ENCODE measurements at regions not wholly inside any gene's neighbourhood (a gene's known extent, or its start where the extent isn't known, plus 50 kb on each side); places are given as distances from the start of the nearest gene placed in this dataset.
"Not testable (repeated sequence)": the region's sequence is repeated elsewhere in the genome, so short reads cannot be mapped to it uniquely, and the experiment has no call there.

DNA sequence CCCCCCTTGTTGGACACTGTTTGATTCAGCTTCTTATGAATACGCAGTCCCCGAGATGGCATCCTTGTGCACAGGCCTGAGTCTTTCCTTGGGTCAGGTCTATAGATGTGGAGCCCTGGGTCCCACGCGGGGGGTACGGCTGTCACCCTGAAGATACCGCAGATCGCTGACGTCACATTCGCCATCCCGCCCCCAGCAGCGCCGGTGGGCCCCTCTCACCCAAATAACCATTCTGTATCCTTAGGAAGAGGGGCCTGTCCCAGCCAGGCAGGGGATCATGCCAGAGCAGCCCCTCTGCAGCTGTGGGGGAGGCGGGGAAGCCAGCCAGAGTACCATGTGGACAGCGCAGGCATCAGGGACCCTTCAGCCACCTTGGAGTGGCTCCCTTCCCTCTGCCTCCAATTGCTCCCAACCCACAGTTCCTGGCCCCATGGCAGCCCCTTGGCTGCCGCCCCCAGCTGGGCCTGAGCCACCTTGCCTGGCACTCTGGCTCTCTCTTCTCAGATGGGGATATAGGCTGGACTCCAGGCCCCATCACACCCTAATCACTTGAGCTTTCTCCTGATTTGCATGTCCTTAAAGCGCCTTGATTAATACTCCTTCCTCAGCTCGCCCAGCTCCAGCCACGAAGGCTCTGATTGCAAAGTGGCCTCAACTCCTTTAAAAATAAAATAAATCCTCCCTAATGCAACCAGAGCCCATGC, 189.8 kb downstream of the C9orf50 start:
- DNase-seq = no peak

- DNase-seq = no peak
These were observed 191.9 kb downstream of the C9orf50 start for GRCh38 chr9:129428864-129429577.

GRCh38 chr9:129427149-129427548, 193.8 kb downstream of the C9orf50 start:
- DNase-seq = no peak

GRCh38 chr9:129423755-129424154, 197.1 kb downstream of the C9orf50 start:
- DNase-seq = not testable (repeated sequence)

DNA sequence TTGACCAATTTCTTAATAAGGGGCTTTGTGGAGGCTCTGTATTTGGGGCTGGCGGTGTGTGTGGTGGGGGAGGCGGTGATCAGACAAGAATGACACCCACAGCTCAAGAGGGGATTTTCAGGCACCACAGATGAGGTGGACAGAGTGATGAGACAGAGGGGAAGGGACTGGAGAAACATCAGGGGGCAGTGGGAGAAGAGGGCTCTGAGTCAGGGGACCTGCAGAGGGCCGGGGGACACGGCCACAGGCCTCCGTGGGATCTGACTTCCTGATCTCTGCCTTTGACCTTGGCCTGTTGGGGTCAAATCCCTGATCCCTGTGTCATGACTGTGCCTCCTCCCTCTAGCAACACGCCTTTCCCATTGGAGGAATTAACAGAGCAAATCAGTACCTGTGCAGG, 197.7 kb downstream of the C9orf50 start:
- no peak for DNase-seq

GRCh38 chr9:129422843-129423192, 198.1 kb downstream of the C9orf50 start:
- peak; percentile 51 for DNase-seq

- DNase-seq = peak; percentile 39
These were observed 198.7 kb downstream of the C9orf50 start for GRCh38 chr9:129422032-129422842.

- no peak for DNase-seq
These were observed 199.5 kb downstream of the C9orf50 start for GRCh38 chr9:129421371-129421770.

DNA sequence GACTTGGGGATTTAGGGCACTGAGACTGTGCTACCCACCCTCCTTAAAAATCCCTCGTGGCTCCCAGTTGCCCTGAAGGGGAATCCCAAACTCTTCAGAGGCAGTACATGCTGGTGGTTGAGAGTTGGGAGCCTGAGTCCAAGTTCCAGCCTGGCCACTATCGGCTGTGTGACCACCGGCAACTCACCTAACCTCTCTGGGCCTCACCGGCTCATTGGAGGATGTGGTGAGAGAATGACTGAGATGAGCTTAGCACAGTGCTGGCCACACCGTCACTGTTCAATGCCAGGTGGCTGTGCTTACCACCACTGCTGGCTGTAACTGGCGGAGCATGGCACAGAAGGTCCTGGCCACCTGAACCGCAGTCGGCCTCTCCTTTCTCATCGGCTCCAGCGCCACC, 200.2 kb downstream of the C9orf50 start:
- DNase-seq = no peak

- DNase-seq = peak; percentile 36
These were observed 201.5 kb downstream of the C9orf50 start for GRCh38 chr9:129419382-129419899.

- DNase-seq = no peak
These were observed 202.4 kb downstream of the C9orf50 start for GRCh38 chr9:129418451-129418850.

GRCh38 chr9:129416821-129417539, 203.9 kb downstream of the C9orf50 start:
- DNase-seq = peak; percentile 69

GRCh38 chr9:129415942-129416651, 204.8 kb downstream of the C9orf50 start:
- DNase-seq = no peak

DNA sequence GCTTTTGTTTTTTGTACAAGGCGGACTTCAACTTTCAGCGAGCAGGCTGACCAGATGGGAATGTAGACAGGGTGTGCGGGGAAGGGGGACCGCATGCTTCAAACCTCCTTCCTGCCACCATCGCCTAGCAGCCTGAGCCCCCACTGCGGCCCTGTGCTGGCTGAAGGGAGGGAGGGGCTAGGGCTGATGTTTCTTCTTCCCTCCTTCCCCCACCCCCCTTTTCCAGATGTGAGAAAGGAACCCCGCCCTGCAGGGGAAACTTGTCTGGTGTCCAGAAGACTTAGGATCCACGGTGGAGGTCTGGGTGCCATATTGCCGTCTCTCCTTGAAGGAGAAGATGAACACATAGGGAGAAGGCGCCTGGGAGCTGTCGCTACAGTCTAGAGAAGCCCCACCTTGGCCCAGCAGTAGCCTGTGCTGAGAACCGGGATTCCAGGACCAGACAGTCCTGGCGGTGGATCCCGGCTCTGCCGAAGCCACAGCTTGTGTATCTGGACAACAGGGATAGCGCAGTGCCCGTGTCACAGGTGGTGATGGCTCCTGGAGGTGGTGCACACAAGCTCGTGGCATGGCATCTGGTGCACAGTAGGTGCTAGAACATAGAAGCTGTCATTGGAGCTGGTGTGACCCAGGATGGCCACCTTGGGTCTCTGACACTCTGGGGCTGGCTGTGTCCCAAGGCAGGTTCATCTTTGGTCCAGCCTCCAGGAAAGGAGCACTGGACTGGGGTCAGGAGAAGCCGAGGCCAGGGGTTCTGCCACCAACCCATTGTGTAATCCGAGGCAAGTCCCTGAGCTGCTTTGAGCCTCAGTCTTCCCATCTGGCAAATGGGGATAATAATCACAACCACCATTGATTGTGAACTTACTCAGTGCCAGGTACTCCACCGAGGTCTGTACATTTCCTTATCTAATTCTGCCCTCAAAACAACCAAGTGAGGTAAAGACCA, 205.6 kb downstream of the C9orf50 start:
- peak; percentile 36 for DNase-seq

DNA sequence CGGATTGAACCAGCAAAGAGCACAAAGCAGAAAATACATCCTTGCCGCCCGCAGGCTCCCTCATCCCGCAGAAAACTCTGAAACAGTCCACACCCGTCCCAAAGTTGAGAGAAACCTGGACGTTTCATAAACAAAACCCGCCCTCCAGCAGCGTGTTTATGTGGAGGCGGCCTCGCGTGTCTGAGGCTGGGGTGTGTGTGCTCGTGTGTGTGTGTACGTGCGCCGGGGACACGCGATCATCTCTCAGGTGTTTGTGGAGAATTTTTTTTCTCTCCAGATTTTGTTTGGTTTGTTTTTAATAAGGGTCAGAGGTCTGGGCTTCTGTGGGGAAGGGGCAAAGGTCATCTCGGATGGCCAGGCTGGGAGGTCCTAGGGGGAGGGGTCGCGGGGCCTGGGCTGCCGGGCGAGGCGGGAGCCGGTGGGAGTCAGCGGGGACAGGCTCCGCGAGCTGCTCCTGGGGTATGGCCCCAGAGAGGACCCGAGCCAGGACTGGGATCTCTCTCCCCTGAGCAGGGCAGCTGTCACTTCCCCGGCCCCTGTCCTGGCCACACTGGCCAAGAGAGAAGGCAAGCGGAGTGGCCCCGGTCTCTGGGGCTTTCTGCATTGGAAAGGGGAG, 206.4 kb downstream of the C9orf50 start:
- DNase-seq = peak; percentile 77

GRCh38 chr9:129413537-129414376, 207.1 kb downstream of the C9orf50 start:
- DNase-seq = peak; percentile 99

GRCh38 chr9:129412814-129413536, 207.9 kb downstream of the C9orf50 start:
- DNase-seq = peak; percentile 92

DNA sequence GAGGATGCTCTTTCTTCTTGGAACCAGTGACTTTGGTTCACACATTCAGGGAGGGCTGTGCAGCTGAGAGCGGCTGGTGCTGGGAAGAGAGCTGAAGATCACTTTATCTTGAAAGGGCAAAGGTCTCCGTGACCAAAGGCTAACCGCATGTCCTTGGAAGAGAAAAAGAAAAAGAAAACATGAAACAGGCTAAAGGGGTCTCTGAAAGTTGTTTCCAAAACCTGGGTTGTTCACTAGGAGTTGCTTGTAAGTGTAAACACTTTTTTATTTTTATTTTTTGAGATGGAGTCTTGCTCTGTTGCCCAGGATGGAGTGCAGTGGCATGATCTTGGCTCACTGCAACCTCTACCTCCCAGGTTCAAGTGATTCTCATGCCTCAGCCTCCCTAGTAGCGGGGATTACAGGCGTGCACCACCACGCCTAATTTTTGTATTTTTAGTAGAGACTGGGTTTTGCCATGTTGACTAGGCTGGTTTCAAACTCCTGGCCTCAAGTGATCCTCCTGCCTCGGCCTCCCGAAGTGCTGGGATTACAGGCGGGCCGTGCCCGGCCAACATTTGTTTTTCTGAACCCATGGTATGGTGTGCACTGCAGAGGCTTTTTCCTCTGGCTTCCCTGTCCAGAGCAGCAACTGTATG, 208.6 kb downstream of the C9orf50 start:
- DNase-seq = not testable (repeated sequence)
